GM21786 (cell line): ENCODE measurements at regions not wholly inside any gene's neighbourhood (a gene's known extent, or its start where the extent isn't known, plus 50 kb on each side); places are given as distances from the start of the nearest gene placed in this dataset.

ENCODE experiments used
- ATAC-seq: cut with Tn5 transposase; IDR thresholded peaks from one replicate; pipeline ENCODE4 v1.9.1; 2021; ENCODE audit not compliant: unreplicated experiment

DNA sequence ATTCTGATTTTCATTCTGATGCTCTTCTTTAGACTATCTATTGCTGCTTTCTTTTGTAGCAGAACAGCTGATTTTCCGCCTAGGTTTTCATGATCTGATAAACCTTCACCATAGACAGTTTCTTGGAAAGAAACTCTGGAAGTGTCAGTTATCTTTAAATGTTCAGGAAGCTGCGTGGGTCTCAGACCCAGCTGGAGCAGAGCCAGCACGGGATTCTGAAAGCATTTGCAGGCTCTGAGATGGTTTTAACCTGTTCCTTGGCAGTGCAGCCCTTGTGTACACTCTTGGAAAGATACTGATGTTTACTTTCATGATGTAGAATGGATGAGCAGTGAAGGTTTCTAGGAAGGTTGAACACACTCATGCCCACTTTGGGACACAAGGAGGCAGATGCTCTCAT lies 178.0 kb upstream of the DMRT1 start:
- no peak for ATAC-seq

DNA sequence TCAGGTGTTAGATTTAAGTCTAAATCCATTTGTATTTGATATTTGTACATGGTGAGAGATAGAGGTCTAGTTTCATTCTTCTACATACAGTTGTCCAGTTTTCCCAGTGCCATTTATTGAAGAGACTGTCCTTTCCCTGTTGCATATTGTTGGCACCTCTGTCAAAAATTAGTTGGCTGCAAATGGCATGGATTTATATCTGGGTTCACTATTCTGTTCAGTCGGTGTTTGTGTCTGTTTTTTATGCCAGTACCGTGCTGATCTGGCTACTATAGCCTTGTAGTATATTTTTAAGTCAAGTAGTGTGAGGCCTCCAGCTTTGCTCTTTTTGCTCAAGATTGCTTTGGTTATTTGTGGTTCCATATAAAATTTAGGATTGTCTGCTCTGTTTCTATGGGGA lies 176.2 kb upstream of the DMRT1 start:
- ATAC-seq, result no peak

DNA sequence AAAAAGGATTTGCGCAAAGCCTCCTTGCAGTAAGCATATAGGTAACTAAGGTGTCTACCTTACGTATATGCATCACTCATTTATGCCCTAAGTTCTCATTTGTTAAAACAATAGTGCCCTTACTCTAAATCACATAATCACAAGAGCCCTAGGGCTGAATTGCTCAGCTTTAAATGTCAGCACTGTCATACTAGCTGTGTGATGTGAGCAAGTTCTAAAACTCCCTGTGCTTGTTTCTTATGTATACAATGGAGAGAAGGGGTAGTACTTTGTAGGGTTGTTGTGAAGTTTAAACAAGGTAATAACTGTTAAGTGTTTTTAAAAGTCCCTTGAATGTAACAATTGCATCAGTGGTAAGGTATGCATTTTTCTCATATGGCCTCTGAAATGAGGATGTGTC lies 169.5 kb upstream of the DMRT1 start:
- ATAC-seq, result no peak

DNA sequence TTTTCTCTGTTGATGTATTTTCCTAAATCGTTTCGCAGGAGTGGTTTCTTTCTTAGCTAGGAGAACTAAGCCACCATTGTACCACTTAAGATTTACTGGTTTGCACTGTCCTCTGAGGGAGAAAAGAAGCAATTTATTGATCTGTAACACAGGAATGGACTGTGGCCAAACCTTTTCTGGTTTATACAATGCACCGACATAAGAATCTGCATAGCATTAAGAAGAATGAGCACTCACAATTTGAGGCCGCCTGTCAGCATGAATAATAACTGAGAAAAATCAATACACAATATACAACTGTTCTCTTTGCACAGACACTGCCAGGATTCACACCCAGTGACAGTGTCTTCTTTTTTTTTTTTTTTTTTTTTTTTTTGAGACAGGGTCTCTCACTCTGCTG lies 168.6 kb upstream of the DMRT1 start:
- no peak for ATAC-seq

DNA sequence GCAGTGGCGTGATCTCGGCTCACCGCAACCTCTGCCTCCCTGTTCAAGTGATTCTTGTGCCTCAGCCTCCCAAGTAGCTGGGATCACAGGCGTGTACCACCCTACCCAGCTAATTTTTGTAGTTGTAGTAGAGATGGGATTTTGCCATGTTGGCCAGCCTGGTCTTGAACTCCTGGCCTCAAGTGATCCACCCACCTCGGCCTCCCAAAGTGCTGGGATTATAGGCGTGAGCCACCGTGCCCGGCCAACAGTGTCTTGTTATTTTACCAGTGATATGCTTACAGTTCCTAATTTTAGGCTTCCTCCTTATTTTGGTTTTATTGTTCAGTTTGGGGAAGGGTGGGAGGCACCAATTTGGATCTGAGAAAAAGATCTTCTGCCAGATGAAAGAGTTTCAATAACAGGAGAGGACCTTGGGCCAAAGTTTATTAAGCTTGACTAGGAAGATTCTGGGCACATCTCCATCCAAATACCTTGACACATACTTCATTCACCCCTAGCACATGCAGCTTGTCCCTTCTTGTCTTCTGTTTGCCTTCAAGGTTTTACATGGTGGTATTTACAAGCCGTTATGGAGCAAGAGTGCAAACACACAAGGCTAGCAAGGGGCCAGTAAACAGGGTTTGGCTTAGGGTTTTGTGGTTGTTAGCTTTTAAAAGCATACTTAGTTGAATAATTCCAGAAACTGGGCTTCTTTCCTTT lies 168.1 kb upstream of the DMRT1 start:
- no peak for ATAC-seq

DNA sequence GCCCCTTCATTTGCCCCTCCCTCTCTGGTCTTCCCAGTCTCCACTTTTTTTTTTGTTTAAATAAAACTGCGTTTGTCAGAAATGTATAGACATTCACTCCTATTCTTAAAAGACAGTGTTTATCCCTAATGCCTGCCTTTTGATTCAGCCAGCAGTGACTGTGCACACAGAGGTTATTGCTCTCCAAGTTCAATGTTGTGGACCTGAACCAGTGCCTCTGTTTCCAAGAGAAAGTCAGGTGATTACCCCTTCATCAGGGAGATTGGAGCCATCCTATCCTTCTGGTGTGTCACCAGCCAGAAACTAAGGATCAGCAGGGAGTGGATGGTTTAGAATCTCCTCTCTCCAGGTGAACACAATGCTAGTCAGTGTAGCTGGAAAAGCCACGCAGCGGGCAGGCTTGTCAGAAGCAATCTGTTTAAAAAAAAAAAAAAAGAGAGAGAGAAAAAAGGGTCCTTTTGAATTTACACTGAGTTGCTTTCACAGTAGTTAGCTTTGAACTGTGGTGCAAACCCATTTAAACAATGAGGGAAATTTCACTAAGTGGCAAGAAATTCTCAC lies 167.5 kb upstream of the DMRT1 start:
- ATAC-seq, result no peak

DNA sequence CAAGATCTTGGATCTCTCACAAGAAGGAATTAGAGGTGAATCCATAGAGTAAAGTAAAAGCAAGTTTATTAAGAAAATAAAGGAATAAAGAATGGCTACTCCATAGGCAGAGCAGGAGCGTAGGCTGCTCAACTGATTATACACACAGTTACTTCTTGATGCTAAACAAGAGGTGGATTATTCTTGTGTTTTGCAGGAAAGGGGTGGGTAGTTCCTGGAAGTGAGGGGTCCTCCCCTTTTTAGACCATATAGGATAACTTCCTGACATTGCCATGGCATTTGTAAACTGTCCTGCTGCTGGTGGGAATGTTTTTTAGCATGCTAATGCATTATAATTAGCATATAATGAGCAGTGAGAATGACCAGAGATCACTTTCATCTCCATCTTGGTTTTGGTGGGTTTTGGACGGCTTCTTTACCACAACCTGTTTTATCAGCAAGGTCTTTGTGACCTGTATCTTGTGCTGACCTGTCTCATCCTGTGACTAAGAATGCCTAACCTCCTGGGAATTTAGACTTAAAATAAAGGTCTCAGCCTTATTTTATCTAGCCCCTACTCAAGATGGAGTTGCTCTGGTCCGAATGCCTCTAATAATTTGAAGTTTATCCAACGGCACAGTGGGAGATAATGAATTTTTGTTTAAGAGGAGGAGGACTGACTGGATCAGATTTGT lies 165.7 kb upstream of the DMRT1 start:
- no peak for ATAC-seq

DNA sequence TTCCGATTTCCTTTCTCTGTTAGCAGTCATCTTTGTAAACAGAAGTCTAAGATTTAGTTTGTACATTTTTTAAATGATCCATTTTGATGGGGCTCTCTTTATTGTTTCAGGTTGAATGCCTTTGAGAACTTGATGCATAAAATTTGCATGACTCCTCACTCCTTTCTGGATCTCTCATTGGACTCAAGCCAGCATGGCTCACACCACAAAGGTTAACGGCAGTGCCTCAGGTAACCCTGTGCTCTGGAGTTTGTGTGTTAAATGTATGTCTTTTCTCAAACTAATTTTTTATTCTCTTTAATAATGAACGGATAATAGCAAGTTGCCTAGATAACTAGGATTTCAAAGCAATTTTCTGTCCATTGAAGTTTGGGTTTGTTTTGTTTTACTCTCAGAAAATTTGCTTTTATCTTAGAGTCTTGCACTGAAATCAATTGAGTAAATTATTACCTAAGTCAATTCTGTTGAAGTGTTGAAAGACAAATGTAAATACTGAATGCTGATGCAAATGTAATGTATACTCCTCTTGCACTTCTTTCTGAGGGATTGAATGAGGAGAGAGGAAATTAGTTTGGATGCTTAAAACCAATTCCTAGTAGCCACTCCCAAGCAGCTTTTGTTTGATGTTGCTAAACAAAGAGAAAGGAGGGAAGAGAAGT lies 164.6 kb upstream of the DMRT1 start:
- ATAC-seq, result no peak

DNA sequence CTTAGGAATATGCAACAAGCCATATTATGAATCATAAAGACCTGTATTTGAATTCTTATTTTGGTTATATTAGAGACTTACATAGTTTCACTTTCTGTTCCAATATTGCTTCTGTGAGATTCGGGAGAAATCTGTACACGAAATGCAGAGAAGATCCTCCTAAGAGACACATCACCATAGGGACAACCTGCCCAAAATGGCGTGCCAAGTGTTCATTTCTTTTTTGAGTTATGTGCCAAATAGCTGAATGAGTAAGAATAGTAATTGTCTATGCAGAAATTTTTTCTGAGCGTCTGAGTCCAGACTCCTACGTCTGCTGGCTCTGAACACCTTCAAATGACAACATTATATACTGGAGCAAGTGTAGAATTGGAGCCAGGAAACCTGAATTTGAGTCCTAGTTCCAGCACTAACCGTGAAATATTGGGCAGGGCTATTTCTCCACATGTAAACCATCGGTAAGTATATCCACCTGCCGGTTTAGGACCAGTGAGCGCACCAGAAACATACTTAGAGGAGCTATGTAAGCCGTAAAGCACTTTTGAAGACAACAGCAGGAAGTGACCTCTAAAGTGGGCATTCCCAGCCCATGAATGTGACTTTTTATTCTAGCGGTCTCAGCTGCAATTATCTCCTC lies 163.9 kb upstream of the DMRT1 start:
- ATAC-seq, result no peak

DNA sequence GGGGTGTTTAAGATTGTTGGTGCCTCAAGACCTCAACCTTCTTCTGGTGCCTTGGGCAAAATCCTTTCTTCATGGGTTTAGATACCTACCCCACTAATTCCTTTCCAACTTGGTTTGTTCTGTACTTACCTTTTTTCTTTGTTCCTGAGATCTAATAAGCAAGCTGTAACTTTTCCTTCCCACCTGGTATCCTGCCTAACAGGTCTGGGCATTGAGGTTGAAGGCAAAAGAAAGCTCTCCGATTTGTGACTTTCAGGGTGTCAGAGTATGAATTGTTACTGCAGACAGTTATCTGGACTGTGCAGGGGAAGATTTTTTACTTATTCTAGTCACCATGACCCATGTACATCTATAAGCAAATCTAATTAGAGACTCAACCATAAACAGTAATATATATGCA lies 162.6 kb upstream of the DMRT1 start:
- no peak for ATAC-seq

DNA sequence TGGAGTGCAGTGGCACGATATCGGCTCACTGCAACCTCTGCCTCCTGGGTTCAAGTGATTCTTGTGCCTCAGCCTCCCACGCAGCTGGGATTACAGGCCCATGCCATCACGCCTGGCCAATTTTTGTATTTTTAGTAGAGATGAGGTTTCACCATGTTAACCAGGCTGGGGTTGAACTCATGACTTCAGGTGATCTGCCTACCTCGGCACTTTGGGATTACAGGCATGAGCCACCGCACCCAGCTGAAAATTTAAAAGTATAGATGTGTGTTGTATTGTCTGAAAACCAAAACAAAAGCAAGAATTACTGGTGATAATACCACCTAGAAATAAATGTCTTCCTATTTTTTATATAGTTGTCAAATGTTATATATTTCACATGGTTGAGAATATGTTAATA lies 162.0 kb upstream of the DMRT1 start:
- no peak for ATAC-seq

DNA sequence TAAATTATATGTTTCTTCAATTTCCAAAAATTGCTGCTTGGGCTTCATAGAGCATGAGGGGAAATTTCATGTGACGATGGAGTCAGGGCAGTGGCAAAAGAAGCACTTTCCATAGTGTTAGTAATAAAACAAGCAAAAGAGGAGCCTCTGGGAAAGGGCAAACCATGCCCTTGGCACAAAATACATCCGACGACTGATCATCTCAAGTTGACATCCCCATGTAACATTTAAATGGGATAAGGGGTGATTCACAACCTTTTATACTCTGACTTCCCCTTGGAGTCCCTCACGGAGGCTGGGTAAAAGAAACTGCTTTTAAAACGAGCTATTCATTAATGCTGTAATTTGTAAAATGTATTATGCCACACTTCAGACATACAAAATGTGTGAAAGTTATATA lies 161.4 kb upstream of the DMRT1 start:
- no peak for ATAC-seq

DNA sequence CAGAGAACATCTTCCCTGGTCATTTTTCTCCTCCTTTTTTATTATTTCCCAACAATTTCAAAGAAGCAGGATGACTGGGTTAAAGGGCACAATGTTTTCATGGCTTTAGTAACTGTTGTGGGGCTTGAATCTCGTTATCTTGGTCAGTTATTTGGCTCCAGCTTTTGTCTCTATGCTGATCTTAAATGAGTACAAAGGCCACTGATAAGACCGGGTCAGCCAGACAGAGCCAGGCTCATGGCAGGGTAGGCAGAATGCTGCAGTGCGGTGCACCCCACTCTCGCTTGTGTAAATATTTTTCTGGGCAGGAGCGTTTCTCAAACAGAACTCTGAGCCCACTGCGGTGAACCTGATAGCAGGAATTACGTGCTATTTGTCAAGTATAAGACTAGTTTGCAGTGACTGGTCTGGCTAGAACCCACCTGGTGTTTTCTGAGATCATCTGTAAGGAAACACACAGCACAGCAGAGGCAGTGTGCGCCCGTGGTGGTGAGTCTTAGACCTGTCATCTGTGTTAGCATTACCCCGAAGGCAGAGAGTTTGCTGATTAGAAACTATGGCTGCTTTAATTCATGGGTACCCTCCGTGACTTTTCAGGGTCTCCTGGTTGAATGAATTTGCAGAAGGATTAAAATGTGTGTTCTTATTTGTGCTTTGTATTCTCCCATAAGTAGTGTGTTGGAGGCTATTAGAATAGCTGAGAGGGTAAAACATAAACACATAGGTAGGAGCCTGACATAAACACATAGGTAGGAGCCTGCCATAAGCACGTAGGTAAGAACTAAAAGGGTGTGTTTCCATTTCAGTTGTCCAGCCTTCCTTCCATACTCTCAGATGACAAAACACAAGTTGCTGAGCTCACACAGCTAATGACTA lies 158.6 kb upstream of the DMRT1 start:
- no peak for ATAC-seq

DNA sequence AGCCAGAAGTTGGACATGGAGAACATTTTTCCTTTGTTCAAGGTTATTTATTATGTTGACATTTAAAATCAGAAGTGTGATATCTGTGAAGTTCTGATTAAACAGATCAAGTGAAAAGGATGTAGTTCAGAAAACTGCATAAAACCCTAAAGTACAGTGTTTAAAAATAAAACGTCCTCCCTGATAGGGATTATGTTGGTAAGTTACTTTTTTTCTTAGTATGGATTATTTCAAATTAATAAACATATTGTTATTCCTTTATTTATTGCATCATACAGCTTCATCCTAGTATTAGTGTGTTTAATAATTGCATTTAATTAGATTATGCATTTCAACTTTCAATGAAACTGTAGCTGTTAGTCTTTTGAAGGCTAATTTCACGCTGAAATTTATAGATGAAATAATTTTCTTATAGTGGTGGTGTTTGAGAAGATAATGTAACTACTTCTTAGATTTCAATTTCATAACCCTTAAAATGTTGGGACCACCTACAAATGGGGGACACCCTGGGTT lies 157.9 kb upstream of the DMRT1 start:
- ATAC-seq, result no peak

DNA sequence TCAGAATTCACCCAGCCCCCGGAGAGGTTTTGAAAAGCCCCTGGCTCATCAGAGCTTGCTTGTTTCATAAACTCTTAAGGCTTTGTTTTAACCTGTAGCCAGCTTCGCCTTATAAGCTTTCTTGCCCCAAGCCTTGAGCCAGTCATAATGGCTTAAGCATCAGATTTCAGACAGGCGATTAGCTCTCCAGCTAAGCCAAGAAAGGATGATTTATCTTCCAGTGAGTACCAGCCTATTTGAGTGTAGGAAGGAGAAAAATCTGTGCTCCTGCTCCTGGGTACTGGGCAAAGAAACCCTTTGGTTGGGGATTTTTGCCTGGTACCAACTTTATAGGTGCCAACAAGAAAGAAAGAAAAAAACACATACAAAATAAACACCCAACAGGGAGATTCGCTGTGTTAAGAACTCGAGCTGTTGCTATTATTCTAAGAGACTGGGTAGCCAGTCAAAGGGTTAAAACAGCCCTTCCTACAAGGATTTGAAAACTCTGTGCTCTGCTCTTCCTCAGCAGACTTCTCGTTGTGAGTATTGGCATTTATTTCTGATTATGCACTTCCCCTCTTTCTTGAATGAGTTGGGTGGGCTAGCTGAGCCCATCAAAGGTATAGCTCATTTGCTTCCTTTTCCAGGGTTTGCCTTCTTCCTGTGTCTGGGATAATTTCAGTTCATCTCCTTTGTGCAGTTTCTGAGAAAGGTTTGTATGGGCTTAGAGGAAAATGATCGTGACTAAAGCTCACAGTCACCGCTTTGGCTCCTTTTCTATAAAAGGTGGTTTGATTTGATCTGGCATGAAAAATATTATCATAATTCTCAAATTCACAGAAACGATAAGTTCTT lies 157.2 kb upstream of the DMRT1 start:
- no peak for ATAC-seq

DNA sequence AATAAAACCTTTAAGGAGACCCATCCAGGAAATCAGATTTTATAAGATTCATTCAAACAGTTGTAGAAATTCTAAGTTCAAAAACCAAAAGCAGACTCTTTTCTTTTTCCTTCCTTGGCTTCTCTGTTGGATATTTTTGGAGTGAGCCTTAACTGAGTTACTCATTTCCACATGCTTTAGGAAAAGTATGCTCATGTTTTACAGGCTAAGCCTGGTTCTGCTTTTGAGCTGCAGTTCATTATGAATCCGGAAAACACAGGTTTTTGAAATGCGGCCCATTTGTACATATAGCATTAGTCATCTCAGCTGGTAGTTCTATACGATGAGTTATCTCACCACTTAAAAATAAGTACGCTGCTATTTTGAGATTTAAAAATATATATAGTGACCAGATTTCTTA lies 156.6 kb upstream of the DMRT1 start:
- ATAC-seq, result no peak

DNA sequence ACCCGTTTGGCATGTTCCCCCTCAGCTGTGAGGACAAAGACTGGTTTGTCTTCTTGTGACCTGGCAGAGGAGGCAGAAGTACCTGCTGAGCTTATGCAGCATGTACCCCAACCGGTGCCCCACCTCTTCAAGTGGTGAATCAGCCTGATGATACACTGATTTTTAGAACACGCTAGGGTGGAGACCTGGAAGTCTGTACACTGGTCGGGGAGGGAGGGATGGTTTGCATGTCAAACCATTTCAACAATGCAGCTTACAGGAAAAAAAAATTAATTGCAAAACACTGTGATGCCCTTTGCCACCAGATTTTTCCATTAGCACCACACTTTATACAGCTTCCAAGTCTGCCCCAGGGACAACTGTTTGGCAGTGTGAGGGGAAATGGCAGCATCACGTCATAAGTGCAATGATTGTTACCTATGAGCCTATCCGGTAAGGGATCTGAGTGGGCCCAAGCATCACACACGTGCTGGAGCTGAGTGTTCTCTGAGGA lies 155.1 kb upstream of the DMRT1 start:
- ATAC-seq, result no peak

DNA sequence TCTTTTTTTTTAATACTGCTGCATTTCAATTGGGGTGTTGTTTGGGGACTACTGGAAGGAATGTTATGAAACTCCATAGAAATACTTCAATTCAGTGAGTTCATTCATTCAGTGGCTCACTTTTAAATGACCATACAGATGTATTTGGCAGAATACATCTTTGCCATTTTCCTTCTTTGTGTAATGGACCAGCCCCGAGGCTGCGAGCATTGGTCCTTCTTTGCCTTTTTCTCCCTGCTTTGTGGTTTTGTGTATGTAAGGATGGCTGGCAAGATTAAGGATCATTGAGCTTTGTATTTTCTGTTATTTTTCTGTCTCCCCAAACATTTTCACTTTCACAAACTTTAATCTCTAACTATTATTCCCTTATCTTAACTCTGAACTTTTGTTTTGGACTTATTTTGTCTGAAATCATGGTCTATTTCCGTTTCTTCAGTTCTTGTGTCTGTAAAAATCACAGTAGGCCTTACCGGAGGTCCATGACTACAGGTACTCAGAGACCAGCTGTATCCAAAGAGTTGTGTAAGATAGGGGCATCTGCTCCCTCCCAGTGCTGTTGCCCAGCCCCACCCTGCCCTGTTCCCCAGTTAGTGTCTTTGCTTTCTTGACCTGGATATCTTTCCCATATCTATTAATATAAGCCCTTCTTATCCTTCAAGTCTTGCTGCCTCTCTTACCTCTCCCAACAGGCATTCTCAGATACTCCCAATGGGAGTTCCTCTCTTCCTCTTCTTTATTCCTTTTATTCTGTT lies 154.3 kb upstream of the DMRT1 start:
- no peak for ATAC-seq

DNA sequence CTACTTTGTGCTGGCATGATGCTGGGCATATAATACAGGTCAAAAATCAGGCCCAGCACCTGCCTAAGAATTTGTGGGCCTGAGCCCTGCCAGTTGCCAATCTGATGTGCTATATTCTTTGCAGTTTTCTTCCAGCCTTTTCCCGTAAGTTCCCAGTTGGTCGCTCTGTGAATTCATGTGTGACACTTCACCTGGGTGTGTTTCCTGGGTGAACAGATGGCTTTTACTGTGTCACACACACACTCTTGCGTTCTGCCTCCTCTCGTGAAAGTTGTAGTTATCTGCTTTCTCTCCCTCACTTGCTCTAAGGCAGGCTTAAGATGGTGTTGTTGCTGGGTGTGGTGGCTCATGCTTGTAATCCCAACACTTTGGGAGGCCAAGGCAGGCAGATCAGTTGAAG lies 153.5 kb upstream of the DMRT1 start:
- no peak for ATAC-seq
